GM23248 (cell line): ENCODE measurements at regions not wholly inside any gene's neighbourhood (a gene's known extent, or its start where the extent isn't known, plus 50 kb on each side); places are given as distances from the start of the nearest gene placed in this dataset.

Experiments used
- DNase-seq: peaks from one replicate; pipeline ENCODE4 v3.0.0-alpha.2; 2015
- H2AFZ ChIP-seq: fragments of 200-600 bp; sonication (generic); 2 replicates; pipeline ENCODE4 v1.6.1; 2016; ENCODE audit warnings: antibody characterized with exemption
- H3F3A ChIP-seq: fragments of 200-600 bp; sonication (generic); 2 replicates; pipeline ENCODE4 v1.6.1; 2016; ENCODE audit warnings: mild to moderate bottlenecking, antibody characterized with exemption, mixed run types; ENCODE audit not compliant: insufficient read depth
- H3K27ac ChIP-seq: fragments of 200-600 bp; sonication (generic); 2 replicates; pipeline ENCODE4 v1.5.1; 2016; ENCODE audit warnings: mild to moderate bottlenecking
- H3K27me3 ChIP-seq: fragments of 200-600 bp; sonication (generic); replicated peaks from 2 replicates; pipeline ENCODE4 v1.6.1; 2016; ENCODE audit warnings: mild to moderate bottlenecking; ENCODE audit not compliant: insufficient read depth
- H3K36me3 ChIP-seq: fragments of 200-600 bp; sonication (generic); 2 replicates; pipeline ENCODE4 v1.6.1; 2016; ENCODE audit warnings: low read depth, mild to moderate bottlenecking
- H3K4me1 ChIP-seq: fragments of 200-600 bp; sonication (generic); 2 replicates; pipeline ENCODE4 v1.6.1; 2016; ENCODE audit warnings: mild to moderate bottlenecking; ENCODE audit not compliant: insufficient read depth
- H3K4me2 ChIP-seq: fragments of 200-600 bp; sonication (generic); one replicate; pipeline ENCODE4 v1.6.1; 2016; ENCODE audit warnings: mild to moderate bottlenecking; ENCODE audit not compliant: unreplicated experiment
- H3K4me3 ChIP-seq: fragments of 200-600 bp; sonication (generic); 2 replicates; pipeline ENCODE4 v1.5.1; 2016; ENCODE audit warnings: mild to moderate bottlenecking
- H3K79me2 ChIP-seq: fragments of 200-600 bp; sonication (generic); 2 replicates; pipeline ENCODE4 v1.6.1; 2016; ENCODE audit warnings: mild to moderate bottlenecking; ENCODE audit not compliant: insufficient read depth
- H3K9ac ChIP-seq: fragments of 200-600 bp; sonication (generic); 2 replicates; pipeline ENCODE4 v1.6.1; 2016; ENCODE audit warnings: mild to moderate bottlenecking
- H3K9me2 ChIP-seq: fragments of 200-600 bp; sonication (generic); 2 replicates; pipeline ENCODE4 v1.6.1; 2016; ENCODE audit warnings: mixed run types, mild to moderate bottlenecking, moderate library complexity; ENCODE audit not compliant: insufficient read depth
- H3K9me3 ChIP-seq: fragments of 200-600 bp; sonication (generic); one replicate; pipeline ENCODE4 v1.6.1; 2017; ENCODE audit warnings: low read depth
- H4K20me1 ChIP-seq: fragments of 200-600 bp; sonication (generic); 2 replicates; pipeline ENCODE4 v1.6.0; 2016; ENCODE audit not compliant: insufficient read depth
- EZH2 ChIP-seq: fragments of 200-600 bp; sonication (generic); IDR thresholded peaks from 2 replicates; pipeline ENCODE4 v1.6.1; 2018; ENCODE audit warnings: antibody characterized with exemption, mild to moderate bottlenecking; ENCODE audit not compliant: insufficient read depth, poor library complexity, severe bottlenecking
- EZH2phosphoT487 ChIP-seq: fragments of 200-600 bp; sonication (generic); IDR thresholded peaks from 2 replicates; pipeline ENCODE4 v1.6.1; 2018; ENCODE audit warnings: antibody characterized with exemption, moderate library complexity, mild to moderate bottlenecking, low read depth; ENCODE audit not compliant: insufficient read depth
- WGBS, 2 experiments: methylation state at CpG; one replicate each; pipeline ENCODE4 v1.1.6; 2015 to 2017; ENCODE audit warnings: low lambda C conversion rate in 2 of 2, low coverage in 1 of 2; ENCODE audit errors: missing lambda C conversion rate in 2 of 2; 5-methylcytosine and 5-hydroxymethylcytosine counted together
- in situ Hi-C: fragments of 300-500 bp; cut with MboI; formaldehyde crosslinking; loops from 2 replicates; pipeline ENCODE4 v1.15.0; 2020

DNA sequence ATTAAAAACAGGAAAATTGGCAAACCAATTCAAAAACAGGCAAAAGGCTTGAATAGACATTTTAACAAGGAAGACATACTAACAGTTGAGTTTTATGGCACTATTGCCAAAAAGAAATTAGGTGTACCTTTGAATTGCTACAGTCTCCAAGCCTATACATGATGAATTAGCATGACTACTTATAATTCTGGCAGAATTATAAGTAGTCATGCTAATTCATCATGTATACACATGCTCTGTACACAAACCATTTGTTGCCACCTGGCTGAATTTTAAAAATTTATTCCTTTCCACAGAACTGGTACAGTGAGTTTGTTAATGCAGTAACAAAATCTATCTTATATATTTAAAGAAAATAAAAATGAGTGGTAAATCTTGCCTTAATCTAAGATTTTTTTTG is 1332.0 kb upstream of the CRIM1 start:
- no peaks in the 10 kb centered on the region for H3K4me1 ChIP-seq

DNA sequence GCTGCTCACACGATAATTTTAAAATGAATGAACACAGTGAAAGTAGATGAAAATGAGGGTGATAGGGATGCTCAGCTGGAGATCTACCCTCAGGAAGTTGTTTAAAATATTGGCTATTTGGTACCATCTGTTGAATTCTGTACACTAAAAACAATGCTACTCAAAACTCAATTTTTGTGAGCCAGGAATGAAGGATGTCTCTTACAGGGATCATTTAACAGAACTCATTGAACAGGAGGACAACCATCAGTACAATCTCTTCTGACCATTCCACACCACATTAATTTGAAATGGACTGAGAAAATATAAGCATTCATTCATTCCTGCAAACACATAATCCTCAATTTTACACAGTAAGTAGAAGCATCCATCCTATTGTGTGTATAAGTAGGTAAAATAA is 1355.1 kb upstream of the CRIM1 start:
- Histone ChIP-seq H3K27me3 (no peaks in the 10 kb centered on the region), H3K4me3 (no peak overlapping the region), H3K9me3 (no peaks in the 10 kb centered on the region), H3K79me2 (no peaks in the 10 kb centered on the region), H3K27ac (no peak overlapping the region), H3K9ac (no peak overlapping the region), H3K4me1 (no peaks in the 10 kb centered on the region), H3K4me2 (no peak overlapping the region), H3K9me2 (no peaks in the 10 kb centered on the region; the same call in 1 of the 2 replicates), H2AFZ (no peak overlapping the region), H3K36me3 (no peaks in the 10 kb centered on the region), H3F3A (no peaks in the 10 kb centered on the region), H4K20me1 (no peaks in the 10 kb centered on the region)
- in situ Hi-C loops, result no loop called here
- WGBS, 2 experiments, result 32 to 52% methylated on average over 1 of the region's 1 CpG
- DNase-seq, result no peak
- TF ChIP-seq EZH2, result no peak
- no peak for TF ChIP-seq EZH2phosphoT487

More for the DNA sequence above, 1332.0 kb upstream of the CRIM1 start:
- Histone ChIP-seq H4K20me1 (no peaks in the 10 kb centered on the region), H3K36me3 (no peaks in the 10 kb centered on the region), H3K27ac (no peak overlapping the region), H3F3A (no peaks in the 10 kb centered on the region), H3K9me3 (no peaks in the 10 kb centered on the region), H3K79me2 (no peaks in the 10 kb centered on the region), H2AFZ (no peak overlapping the region), H3K9ac (no peak overlapping the region), H3K27me3 (no peaks in the 10 kb centered on the region), H3K9me2 (no peaks in the 10 kb centered on the region), H3K4me3 (no peak overlapping the region), H3K4me2 (no peak overlapping the region)
- TF ChIP-seq EZH2 (no peak), EZH2phosphoT487 (no peak)
- in situ Hi-C loops, result no loop called here
- no peak for DNase-seq

DNA sequence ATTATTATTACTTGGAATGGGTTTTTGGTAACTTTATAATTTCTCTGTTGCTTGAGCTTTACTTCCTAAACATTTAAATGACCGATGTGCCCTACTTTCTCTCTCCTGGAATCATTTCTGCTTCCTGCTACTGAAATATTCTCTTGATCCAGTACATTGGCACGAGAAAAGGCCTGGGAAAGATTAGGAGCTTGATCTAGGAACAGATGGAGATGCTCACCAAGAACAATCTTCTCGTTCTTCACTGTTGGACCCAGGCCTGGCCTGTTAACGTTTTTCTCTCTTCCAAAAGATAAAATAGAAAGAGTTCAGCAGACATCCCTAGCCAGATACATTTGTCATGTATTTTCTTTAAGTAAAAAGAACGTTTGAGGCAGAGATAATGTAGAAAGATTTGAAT is 1356.8 kb upstream of the CRIM1 start:
- Histone ChIP-seq H3K9me2 (no peaks in the 10 kb centered on the region; the same call in 1 of the 2 replicates), H3K4me1 (no peaks in the 10 kb centered on the region), H3K27me3 (no peaks in the 10 kb centered on the region), H3K9ac (no peak overlapping the region), H3K36me3 (no peaks in the 10 kb centered on the region), H3K4me3 (no peak overlapping the region), H3K27ac (no peak overlapping the region), H3K9me3 (no peaks in the 10 kb centered on the region), H3F3A (no peaks in the 10 kb centered on the region), H2AFZ (no peak overlapping the region), H4K20me1 (no peaks in the 10 kb centered on the region), H3K4me2 (no peak overlapping the region), H3K79me2 (no peaks in the 10 kb centered on the region)
- TF ChIP-seq EZH2phosphoT487, result no peak
- no peak for TF ChIP-seq EZH2
- DNase-seq, result no peak
- in situ Hi-C loops, result no loop called here
- whole genome bisulfite sequencing, 2 experiments, result 1% methylated on average over 5 of the region's 5 CpGs

DNA sequence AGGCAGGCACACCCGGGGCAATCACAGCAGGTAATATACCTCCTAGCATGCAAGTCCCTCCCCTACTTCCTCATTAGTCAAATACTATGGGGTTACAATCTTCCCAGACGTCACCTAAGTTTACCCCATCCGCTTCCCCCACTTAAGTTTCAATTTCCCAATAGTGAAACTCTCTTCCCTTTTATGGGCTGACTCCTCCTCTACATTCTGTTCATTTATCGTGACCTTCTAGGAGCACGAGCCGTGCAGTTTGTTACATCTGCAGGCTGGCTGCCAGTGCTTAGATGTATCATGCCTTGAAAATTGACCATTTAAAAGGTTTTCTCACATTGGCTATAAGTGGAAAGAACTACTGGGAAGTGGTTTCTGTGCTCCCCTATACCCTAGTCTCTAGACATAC is 1357.8 kb upstream of the CRIM1 start:
- Histone ChIP-seq H3K4me2 (no peak overlapping the region), H4K20me1 (no peaks in the 10 kb centered on the region), H3K79me2 (no peaks in the 10 kb centered on the region), H3K27ac (no peak overlapping the region), H3K9me3 (no peaks in the 10 kb centered on the region), H3K27me3 (no peaks in the 10 kb centered on the region), H3F3A (no peaks in the 10 kb centered on the region), H2AFZ (no peak overlapping the region), H3K4me1 (no peaks in the 10 kb centered on the region), H3K4me3 (no peak overlapping the region), H3K9ac (no peak overlapping the region), H3K9me2 (no peaks in the 10 kb centered on the region; the same call in 1 of the 2 replicates), H3K36me3 (no peaks in the 10 kb centered on the region)
- WGBS, 2 experiments, result 29 to 32% methylated on average over 6 of the region's 6 CpGs
- TF ChIP-seq EZH2phosphoT487, result no peak
- TF ChIP-seq EZH2, result no peak
- DNase-seq, result no peak
- in situ Hi-C loops, result no loop called here

DNA sequence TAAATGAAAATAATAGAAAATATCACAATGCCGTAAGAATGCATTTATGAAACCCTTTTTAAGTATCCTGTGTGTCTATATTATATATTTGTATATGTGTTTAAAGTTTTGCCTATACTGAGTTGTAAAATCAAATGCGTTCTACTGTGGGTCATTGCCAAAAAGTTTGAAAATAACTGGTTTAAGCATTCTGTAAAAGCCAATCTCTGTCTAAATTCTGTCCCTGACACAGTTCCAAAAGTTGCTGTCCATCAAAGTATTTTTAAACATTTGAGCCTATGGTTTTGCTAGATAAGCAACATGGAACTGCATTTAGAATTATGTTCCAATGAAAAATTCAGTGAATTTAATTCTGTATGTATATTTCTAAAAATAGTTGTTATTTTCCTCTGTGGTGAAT is 1360.4 kb upstream of the CRIM1 start:
- Histone ChIP-seq H3K27me3 (no peaks in the 10 kb centered on the region), H3K9ac (no peak overlapping the region), H3K27ac (no peak overlapping the region), H3K9me3 (no peaks in the 10 kb centered on the region), H3K36me3 (no peaks in the 10 kb centered on the region), H3K4me3 (no peak overlapping the region), H2AFZ (no peak overlapping the region), H4K20me1 (no peaks in the 10 kb centered on the region), H3K79me2 (no peaks in the 10 kb centered on the region), H3F3A (no peaks in the 10 kb centered on the region), H3K9me2 (no peaks in the 10 kb centered on the region; the same call in 1 of the 2 replicates), H3K4me2 (no peak overlapping the region), H3K4me1 (no peaks in the 10 kb centered on the region)
- no peak for DNase-seq
- in situ Hi-C loops, result no loop called here
- TF ChIP-seq EZH2, result no peak
- no peak for TF ChIP-seq EZH2phosphoT487
- WGBS, 2 experiments, result 5 to 14% methylated on average over 2 of the region's 2 CpGs
